SU-DHL-6 (cell line): ENCODE measurements at regions not wholly inside any gene's neighbourhood (a gene's known extent, or its start where the extent isn't known, plus 50 kb on each side); places are given as distances from the start of the nearest gene placed in this dataset.

Experiments used
- CTCF ChIP-seq: fragments of 200-600 bp; sonication (generic); IDR thresholded peaks from one replicate; pipeline ENCODE4 v1.5.1; 2017; ENCODE audit warnings: antibody characterized with exemption, mild to moderate bottlenecking, low read length, moderate library complexity; ENCODE audit not compliant: insufficient read depth, poor library complexity, severe bottlenecking
- EZH2phosphoT487 ChIP-seq: fragments of 200-600 bp; sonication (generic), shearing (Covaris generic); conservative IDR thresholded peaks from 2 replicates; pipeline ENCODE4 v1.6.1; 2018; ENCODE audit warnings: mild to moderate bottlenecking, antibody characterized with exemption, low read length, moderate library complexity, mixed read lengths

- TF ChIP-seq EZH2phosphoT487 (no peak), CTCF (no peak)
These were observed 624.3 kb upstream of the TENM4 start for GRCh38 chr11:80065086-80065485.
